ENCODE measurements at regions not wholly inside any gene's neighbourhood (a gene's known extent, or its start where the extent isn't known, plus 50 kb on each side); places are given as distances from the start of the nearest gene placed in this dataset.
A peak's percentile ranks its signal among the peaks of the same experiment; 100 is the strongest.

- ATAC-seq: no peak; the same call in 2 of the 3 replicates
- Histone ChIP-seq H3K4me1 (ENCODE audit: insufficient read depth) (0 out of 2 replicates have a peak, but pooled peaks cover 7% of the 10 kb centered on the region), H2AFZ (peak overlapping the region; percentile 52)
These were observed 66.5 kb upstream of the FNDC3B start for GRCh38 chr3:171972871-171973348.

More at GRCh38 chr3:171972871-171973348, 66.5 kb upstream of the FNDC3B start:
- Mint-ChIP-seq H3K36me3 (ENCODE audit: low read depth) (no peaks in the 10 kb centered on the region), H3K27me3 (ENCODE audit: insufficient read depth, low read depth, poor library complexity) (peaks cover 2% of the 10 kb centered on the region), H3K27ac (no peak overlapping the region), H3K9me3 (no peaks in the 10 kb centered on the region; the same call in 2 of the 3 replicates), H3K4me3 (no peak overlapping the region), H3K4me1 (peaks cover 7% of the 10 kb centered on the region)
- Histone ChIP-seq H3K9me2 (ENCODE audit: insufficient read depth) (peaks cover 9% of the 10 kb centered on the region; the same call in 1 of the 2 replicates), H4K20me1 (replicated peaks; ENCODE audit: insufficient read depth) (no peaks in the 10 kb centered on the region), H3K4me3 (no peak overlapping the region), H3K27me3 (ENCODE audit: insufficient read depth) (no peaks in the 10 kb centered on the region), H3K36me3 (ENCODE audit: insufficient read depth) (no peaks in the 10 kb centered on the region), H3F3A (replicated peaks; ENCODE audit: low read depth) (no peaks in the 10 kb centered on the region), H3K27ac (ENCODE audit: low read depth) (peak overlapping the region; percentile 56; the same call in 1 of the 2 replicates), H3K79me2 (replicated peaks; ENCODE audit: insufficient read depth) (no peaks in the 10 kb centered on the region), H3K4me2 (0 out of 2 replicates have a peak overlapping the region, but pooled peaks have one; percentile 21)
- TF ChIP-seq, protein P1, sequence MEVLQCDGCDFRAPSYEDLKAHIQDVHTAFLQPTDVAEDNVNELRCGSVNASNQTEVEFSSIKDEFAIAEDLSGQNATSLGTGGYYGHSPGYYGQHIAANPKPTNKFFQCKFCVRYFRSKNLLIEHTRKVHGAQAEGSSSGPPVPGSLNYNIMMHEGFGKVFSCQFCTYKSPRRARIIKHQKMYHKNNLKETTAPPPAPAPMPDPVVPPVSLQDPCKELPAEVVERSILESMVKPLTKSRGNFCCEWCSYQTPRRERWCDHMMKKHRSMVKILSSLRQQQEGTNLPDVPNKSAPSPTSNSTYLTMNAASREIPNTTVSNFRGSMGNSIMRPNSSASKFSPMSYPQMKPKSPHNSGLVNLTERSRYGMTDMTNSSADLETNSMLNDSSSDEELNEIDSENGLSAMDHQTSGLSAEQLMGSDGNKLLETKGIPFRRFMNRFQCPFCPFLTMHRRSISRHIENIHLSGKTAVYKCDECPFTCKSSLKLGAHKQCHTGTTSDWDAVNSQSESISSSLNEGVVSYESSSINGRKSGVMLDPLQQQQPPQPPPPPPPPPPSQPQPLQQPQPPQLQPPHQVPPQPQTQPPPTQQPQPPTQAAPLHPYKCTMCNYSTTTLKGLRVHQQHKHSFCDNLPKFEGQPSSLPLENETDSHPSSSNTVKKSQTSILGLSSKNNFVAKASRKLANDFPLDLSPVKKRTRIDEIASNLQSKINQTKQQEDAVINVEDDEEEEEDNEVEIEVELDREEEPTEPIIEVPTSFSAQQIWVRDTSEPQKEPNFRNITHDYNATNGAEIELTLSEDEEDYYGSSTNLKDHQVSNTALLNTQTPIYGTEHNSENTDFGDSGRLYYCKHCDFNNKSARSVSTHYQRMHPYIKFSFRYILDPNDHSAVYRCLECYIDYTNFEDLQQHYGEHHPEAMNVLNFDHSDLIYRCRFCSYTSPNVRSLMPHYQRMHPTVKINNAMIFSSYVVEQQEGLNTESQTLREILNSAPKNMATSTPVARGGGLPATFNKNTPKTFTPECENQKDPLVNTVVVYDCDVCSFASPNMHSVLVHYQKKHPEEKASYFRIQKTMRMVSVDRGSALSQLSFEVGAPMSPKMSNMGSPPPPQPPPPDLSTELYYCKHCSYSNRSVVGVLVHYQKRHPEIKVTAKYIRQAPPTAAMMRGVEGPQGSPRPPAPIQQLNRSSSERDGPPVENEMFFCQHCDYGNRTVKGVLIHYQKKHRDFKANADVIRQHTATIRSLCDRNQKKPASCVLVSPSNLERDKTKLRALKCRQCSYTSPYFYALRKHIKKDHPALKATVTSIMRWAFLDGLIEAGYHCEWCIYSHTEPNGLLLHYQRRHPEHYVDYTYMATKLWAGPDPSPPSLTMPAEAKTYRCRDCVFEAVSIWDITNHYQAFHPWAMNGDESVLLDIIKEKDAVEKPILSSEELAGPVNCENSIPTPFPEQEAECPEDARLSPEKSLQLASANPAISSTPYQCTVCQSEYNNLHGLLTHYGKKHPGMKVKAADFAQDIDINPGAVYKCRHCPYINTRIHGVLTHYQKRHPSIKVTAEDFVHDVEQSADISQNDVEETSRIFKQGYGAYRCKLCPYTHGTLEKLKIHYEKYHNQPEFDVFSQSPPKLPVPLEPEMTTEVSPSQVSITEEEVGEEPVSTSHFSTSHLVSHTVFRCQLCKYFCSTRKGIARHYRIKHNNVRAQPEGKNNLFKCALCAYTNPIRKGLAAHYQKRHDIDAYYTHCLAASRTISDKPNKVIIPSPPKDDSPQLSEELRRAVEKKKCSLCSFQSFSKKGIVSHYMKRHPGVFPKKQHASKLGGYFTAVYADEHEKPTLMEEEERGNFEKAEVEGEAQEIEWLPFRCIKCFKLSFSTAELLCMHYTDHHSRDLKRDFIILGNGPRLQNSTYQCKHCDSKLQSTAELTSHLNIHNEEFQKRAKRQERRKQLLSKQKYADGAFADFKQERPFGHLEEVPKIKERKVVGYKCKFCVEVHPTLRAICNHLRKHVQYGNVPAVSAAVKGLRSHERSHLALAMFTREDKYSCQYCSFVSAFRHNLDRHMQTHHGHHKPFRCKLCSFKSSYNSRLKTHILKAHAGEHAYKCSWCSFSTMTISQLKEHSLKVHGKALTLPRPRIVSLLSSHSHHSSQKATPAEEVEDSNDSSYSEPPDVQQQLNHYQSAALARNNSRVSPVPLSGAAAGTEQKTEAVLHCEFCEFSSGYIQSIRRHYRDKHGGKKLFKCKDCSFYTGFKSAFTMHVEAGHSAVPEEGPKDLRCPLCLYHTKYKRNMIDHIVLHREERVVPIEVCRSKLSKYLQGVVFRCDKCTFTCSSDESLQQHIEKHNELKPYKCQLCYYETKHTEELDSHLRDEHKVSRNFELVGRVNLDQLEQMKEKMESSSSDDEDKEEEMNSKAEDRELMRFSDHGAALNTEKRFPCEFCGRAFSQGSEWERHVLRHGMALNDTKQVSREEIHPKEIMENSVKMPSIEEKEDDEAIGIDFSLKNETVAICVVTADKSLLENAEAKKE (CRISPR knock-in tag; IDR thresholded peaks at IDR 0.05): no peak
- TF ChIP-seq, protein P2, sequence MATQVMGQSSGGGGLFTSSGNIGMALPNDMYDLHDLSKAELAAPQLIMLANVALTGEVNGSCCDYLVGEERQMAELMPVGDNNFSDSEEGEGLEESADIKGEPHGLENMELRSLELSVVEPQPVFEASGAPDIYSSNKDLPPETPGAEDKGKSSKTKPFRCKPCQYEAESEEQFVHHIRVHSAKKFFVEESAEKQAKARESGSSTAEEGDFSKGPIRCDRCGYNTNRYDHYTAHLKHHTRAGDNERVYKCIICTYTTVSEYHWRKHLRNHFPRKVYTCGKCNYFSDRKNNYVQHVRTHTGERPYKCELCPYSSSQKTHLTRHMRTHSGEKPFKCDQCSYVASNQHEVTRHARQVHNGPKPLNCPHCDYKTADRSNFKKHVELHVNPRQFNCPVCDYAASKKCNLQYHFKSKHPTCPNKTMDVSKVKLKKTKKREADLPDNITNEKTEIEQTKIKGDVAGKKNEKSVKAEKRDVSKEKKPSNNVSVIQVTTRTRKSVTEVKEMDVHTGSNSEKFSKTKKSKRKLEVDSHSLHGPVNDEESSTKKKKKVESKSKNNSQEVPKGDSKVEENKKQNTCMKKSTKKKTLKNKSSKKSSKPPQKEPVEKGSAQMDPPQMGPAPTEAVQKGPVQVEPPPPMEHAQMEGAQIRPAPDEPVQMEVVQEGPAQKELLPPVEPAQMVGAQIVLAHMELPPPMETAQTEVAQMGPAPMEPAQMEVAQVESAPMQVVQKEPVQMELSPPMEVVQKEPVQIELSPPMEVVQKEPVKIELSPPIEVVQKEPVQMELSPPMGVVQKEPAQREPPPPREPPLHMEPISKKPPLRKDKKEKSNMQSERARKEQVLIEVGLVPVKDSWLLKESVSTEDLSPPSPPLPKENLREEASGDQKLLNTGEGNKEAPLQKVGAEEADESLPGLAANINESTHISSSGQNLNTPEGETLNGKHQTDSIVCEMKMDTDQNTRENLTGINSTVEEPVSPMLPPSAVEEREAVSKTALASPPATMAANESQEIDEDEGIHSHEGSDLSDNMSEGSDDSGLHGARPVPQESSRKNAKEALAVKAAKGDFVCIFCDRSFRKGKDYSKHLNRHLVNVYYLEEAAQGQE (IDR thresholded peaks at IDR 0.05; ENCODE audit: unreplicated experiment): no peak
- TF ChIP-seq NANOG (IDR thresholded peaks at IDR 0.05; ENCODE audit: borderline replicate concordance): no peak
- TF ChIP-seq ETS1 (IDR thresholded peaks at IDR 0.05): no peak
- no peak for TF ChIP-seq JUNB (IDR thresholded peaks at IDR 0.05; ENCODE audit: unreplicated experiment)
- no peak for TF ChIP-seq CREB1 (CRISPR knock-in tag; IDR thresholded peaks at IDR 0.05; ENCODE audit: low read depth)
- TF ChIP-seq EZH2 (IDR thresholded peaks at IDR 0.05; ENCODE audit: low read depth, unreplicated experiment): no peak
- TF ChIP-seq ZNF114 (CRISPR knock-in tag; IDR thresholded peaks at IDR 0.05): no peak
- TF ChIP-seq POLR2AphosphoS5 (IDR thresholded peaks at IDR 0.05; ENCODE audit: low read depth): no peak
- no peak for TF ChIP-seq EZH2phosphoT487 (IDR thresholded peaks at IDR 0.05; ENCODE audit: unreplicated experiment)
- no peak for DNase-seq (ENCODE audit: low spot score)

Measured in GM23338 (cell line).